NCI-H128 (cell line): ENCODE measurements at regions not wholly inside any gene's neighbourhood (a gene's known extent, or its start where the extent isn't known, plus 50 kb on each side); places are given as distances from the start of the nearest gene placed in this dataset.

Source experiments
- DNase-seq: peaks from one replicate; lab custom pipeline; 2025; ENCODE audit not compliant: unreplicated experiment; lab: John Stamatoyannopoulos, UW

DNA sequence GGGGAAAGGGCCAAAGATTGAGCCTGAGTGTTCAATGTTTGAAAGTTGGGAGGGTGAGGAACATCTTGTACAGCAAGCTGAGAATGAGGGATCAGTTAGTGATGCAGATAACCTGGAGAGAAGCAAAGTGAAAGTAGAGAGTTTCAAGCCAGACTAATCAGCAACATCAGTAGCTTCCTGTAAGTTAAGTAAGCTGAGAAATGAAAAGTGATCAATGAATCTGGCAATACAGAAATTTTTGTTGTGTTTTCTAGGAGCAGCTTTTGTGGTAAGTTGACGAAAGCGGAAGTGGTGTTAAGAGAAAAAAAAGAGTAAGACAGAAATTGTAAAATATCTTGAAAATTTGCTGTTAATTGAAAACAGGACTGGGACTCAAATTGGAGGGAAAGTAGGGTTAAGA is 855.5 kb upstream of the MAP3K7 start:
- DNase-seq = no peak

DNA sequence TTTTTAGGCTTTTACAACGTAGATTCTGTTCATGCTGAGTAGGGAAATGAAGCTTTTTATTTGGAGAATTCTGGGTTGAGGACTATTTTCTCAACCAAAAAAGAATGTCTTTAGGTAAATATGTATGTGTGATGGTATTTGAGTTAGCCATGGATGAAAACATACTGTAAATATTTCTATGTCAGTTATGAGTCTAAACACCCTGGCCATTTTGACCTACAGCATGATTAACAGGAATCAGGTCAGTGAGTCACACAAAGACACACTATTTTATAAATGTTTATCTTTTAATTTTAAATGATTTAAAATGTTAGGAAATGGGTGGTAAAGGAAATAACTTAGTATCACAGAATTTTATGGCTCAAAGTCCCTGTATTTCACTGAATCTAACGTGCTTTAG is 851.7 kb upstream of the MAP3K7 start:
- no peak for DNase-seq

DNA sequence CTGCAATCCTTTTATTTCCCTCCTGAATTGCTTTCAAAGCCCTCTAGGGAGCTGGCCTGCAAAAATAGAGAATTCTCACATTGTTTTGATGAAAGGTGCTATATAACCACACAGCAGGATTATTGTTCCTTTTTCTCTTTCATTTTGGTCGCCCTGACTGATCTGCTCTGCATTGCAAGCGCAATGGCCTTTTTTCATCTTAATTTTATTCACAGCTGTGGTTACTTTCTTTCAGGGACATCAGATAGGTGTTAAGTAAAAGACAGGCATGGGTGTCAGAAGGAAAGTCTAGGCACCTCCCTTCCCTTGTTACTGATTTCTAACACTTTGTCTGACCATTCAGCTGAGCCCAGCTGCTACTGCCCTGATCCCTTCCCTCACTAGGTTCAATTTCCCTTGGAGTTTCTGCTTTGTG is 850.5 kb upstream of the MAP3K7 start:
- no peak for DNase-seq

DNA sequence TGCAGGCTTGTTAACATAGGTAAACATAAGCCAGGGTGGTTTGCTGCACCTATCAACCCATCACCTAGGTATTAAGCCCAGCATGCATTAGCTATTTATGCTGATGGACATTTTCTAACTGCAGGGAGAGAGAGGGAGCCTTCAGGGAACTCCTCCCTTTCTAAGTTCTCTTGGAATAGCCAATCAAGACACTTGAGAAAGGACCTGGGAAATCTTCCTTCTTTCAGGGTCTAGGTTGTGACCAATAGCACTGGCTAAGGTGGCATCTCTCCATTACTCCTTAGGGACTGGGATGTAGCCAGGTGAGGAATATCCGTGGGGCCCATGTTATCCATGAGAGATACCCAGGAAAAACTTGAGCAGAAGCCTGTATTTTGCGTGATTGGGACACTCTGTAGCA is 849.6 kb upstream of the MAP3K7 start:
- DNase-seq = no peak

DNA sequence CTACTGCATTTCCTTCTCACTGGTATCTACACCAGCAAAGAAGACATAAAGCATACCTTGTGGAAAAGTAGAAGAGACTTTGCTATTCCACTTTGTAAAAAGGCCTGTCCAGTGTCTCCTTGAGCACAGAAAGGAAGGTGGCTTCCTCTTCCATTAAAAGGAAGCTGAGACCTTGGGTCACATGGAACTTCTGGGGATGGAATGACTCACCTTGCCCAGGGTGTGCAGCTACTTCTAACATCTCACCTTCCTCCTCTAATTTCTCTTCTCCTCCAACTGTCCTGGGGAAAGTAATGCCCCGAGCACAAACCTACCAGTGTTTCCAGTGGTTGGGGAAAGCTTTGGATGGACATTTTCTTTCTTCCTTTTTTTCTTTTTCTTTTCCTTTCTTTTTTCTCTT is 848.8 kb upstream of the MAP3K7 start:
- no peak for DNase-seq

DNA sequence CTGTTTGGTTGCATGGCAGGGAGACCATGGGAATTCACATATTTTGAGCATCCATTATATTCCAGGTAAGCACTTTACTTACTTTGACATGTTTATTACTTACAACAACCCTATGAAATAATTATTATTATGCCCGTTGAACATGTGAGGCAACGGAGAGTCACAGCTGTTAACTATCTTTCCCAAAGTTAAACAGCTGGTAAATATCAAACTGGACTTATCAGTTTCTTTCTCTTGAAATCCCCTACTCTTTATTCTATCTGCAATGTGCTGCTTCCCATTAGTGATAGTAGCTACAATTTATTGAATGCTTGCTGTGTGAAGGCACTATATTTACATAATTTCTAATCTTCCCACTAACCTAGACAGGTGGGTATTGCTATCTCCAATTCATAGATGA is 847.7 kb upstream of the MAP3K7 start:
- DNase-seq = no peak

DNA sequence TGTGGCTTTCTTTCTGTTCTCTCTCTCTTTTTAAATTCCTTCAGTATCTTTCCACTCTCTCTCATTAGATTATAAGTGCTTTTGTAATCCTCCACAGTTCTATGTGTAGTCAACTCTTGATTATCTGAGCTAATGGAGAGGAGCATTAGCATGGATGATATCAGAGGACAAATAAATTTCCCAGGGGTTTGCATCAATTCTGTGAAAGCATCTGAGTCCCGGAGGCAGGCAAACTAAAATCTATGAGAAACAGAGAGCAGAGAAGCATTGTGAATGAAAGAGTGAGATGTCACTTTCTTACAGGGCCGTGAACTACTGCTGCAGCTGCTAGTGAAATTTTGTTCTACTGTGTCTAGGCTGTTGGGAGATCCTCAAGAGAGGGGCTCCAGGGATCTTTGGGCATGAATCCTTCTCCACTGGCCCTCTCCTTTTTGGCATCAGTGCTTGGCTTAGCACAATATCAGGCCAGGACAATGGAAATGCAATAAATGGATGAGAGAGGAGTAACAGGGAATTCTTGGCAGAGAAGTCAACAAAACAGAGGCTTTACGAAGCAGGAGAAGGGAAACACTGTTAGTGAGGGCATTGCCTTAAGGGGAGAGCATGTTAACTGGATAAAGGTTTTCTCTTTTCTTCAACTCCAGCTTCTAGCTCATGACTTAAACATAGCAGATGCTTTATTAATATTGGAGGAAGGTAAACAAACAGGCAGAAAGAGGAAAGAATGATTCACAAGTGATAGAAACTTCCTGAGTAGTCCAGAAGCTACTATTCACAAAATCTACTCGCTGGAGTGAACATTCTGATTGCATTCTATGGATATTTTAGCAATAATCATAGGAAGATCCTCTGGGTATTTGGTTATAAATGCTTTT is 847.0 kb upstream of the MAP3K7 start:
- DNase-seq = no peak

DNA sequence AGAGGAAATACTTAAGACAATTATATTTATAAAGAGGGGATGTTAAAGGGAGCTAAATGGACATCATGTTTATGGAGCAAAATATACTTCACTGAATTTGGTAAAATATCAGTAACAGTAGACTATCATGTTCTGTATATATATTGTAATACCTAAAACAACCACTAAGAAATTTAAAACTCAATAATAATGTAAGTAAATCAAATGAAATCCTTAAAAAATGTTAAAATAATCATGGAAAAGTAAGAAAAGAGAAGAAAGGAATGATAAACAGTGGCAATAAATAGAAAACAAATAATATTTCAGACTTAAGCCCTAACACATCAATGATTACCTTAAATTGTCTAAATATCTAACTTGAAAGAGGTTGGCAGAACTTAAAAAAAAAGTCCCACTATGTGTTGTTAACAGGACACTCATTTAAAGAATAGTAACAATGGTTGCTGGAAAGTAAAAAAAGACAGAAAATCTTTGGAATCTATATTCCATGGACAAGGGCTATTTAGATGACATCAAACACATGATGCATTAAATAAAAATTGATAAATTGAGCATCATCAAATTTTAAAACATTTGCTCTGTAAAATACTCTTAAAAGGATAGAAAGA is 842.2 kb upstream of the MAP3K7 start:
- DNase-seq = no peak

DNA sequence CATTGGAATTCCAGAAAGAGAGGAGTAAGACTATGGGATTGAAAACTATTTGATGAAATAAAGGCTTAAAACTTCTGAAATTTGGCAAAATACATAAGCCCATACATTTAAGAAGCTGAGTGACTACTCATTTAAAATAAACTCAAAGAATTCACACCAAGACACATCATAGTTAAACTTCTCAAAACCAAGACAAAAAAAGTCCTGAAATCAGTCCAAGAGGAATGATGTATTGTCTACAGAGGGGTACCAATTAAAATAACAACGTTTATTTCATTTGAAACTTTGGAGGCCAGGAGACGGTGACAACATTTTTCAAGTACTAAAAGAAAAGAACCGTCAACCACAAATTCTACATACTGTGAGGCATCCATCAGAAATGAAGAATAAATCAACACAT is 841.4 kb upstream of the MAP3K7 start:
- DNase-seq = no peak

DNA sequence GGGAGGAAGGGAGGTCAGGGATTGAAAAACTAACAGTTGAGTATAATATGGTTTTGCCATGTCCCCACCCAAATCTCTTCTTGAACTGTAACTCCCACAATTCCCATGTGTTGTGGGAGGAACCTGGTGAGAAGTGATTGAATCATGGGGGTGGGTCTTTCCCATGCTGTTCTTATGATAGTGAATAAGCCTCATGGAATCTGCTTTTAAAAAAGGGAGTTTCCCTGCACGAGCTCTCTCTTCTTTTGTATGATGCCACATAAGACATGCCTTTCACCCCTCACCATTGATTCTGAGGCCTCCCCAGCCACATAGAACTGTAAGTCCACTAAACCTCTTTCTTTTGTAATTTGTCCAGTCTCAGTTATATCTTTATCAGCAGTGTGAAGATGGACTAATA is 833.4 kb upstream of the MAP3K7 start:
- no peak for DNase-seq

DNA sequence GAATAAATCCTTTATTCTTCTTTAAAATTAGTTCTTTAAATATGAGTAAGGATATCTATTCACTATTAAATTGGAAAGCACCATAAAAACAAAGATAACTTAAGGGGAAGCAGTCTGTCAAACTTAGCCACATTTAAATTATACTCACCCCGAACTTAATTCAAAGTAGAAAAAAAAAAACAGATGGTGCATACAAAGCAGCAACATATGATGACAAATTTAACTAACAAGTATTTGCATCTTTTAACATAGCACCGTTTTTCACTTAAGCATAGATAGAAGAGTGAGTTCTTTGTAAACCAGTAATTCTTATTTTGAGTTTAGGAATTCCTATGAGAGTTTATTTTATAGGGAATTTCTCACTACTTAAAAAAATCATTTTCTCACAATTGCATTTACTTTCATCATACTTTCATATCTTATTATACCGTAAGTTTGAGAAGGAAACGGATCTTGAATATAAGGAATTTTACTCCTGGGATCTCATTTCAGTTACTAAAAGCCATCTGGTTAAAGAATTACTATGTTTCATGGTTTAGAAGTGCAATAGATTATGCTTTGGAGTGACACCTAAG is 828.2 kb upstream of the MAP3K7 start:
- no peak for DNase-seq

DNA sequence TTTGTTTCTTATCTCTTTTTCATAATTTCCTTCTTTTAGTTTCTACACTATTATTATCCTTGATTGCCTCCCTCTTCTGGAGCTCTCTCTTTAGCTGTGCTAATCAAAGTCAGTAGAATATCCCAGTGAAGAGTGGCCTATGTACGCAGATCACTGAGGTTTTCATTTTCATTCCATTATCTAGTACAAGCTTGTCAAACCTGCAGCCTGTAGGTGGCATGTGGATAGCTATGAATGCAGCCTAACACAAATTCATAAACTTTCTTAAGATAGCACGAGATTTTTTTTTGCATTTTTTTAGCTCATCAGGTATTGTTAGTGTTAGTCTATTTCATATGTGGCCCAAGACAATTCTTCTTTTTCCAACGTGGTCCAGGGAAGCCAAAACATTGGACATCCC is 825.7 kb upstream of the MAP3K7 start:
- DNase-seq = no peak

DNA sequence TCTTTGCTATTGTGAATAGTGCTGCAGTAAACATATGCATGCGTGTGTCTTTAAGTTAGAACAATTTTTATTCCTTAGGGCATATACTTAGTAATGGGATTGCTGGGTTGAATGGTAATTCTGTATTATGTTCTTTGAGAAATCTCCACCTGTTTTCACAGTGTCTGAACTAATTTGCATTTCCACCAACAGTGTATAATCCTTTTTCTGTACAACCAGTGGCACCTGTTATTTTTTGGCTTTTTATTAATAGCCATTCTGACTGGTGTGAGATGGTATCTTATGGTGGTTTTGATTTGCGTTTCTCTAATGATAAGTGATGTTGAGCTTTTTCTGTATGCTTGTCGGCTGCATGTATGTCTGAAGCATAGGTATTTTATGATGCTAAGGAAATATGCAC is 820.8 kb upstream of the MAP3K7 start:
- DNase-seq = no peak

DNA sequence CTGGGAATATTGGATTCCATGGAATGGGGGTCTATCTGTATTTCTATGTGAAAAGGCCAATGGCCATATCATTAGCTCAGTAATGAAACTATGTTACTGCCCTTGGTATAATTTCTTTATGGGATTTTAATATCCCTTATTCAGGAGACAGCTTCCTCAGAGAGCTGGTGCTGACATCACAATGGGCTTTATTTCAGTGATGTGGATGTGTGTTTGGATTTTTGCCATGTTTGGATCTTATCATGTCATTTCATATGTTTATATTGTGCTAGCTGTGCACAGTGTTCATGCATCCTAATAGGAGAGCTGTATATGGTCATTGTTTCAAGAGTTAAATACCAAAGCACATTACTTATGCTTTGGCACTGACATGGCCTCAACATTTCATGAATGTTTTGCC is 806.1 kb upstream of the MAP3K7 start:
- DNase-seq = no peak

DNA sequence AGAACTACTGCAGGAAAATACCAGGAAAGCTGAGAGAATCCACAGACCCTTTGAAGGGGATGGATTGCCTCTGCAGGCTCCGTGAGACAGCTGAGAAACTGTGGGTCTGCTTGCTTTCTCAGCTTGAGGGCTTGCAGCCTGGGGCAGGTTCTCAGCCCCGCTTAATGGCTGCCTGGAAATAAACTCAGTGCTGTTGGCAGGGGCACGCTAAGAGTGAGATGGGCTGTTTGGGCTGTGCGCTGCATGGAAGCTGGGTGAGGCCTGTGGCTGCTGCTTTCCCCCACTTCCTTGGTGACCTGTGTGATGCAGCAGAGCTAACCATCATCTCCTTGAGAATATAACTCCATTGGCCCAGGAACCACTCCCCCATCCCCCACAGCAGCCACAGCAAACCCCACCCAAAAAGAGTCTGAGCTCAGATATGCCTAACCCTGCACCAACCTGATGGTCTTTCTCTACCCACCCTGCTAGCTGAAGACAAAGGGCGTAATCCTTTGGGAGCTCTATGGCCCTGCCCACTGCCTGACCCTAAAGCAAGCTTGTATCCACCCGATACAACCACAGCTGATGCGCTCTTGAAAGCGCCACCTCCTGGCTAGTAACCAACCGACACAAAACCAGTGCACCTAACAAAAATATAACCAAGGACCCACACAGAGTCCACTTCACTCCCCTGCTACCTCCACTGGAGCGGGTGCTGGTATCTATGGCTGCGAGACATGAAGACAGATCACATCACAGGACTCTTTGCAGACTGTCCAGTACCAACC is 800.6 kb upstream of the MAP3K7 start:
- DNase-seq = no peak

DNA sequence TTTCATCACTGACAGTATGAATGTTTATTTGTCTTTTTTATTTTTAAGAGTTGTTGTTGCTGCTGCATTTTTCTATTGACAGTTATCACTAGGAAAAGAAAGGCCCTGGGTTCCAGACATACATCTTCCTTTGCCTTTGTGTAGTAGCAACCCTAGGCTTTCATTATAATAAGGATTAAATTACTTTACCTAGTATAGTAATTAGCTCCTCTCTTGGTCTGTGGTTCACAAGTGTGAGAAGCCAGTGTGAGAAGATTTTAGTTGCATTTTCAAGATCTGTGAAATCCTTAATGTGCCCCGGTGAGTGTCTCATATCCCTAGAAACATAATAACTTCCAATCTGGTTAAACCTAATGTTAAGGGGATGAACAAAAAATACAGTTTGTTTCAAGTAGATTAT is 799.3 kb upstream of the MAP3K7 start:
- no peak for DNase-seq

DNA sequence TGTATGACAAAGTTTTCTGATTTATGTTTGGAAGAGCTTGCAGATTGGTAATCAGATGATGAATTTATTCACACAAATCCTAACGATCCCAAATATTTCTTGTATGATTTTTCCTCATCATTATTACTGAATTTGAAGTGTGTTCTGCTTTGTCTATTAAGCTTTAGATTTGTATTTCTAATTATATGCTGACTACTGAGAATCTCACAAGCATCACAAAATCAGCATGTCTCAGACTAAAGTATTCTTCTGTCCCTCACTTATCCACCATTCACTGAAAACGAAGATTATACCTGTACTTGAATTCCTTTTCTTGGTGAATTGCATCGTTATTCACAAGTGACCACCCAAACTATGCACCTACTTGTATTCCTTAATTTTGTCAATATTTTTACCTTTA is 796.3 kb upstream of the MAP3K7 start:
- DNase-seq = no peak

DNA sequence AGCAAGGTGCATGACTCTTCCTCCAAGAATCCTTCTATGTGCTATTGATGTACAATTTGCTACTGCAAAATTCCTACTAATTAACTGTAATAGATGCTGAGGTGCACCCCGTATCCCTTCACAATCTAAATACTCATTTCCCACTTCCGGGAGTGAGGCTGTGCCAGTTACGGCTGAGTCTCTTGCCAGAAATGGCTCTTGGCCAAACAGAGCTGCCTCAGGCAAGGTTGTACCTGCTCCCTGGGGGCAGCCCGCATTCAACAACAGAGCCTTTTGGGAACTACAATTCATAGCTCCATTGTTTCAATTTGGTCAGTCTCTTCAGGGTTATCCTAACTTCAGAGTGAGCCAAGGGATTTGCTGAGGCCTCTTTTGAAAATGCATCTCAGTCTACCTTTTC is 789.8 kb upstream of the MAP3K7 start:
- peak; percentile 62 for DNase-seq

DNA sequence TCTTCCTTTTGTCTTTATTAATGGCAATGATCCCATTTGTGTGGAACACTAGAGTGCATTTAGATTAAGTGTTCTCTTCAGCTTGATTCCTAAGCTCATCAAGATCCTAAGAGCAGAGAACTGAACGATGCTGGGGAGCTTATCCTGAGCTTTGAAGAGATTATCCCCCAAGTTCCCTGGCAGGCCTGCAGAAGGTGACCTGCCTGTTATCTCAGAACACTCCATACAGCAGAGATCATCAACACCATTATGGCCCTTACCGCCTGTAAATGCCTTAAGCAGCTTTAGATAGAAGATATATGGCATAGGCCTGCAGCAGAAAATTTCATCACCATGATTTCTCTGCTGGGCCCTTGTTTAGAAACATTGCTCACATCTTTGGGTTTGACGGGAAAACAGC is 779.9 kb upstream of the MAP3K7 start:
- DNase-seq = no peak

DNA sequence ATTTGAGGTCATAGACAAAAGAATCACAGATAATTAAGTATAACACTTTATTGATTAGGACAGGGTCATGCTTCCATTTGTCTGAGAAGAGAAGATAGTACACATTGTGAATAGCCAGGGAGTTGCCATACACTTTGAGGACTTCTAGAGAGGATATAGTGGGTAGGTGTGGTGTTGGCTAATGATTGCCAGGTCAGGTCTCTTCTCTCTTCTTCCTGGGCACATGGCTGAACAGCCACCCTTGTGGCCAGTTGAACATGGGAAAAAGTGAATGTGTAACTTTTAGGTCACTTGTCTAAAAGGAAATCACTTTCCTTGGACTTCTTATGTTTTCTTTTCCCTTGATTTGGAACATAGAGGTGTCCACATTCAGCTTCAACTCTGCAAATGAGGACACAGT is 772.1 kb upstream of the MAP3K7 start:
- no peak for DNase-seq

DNA sequence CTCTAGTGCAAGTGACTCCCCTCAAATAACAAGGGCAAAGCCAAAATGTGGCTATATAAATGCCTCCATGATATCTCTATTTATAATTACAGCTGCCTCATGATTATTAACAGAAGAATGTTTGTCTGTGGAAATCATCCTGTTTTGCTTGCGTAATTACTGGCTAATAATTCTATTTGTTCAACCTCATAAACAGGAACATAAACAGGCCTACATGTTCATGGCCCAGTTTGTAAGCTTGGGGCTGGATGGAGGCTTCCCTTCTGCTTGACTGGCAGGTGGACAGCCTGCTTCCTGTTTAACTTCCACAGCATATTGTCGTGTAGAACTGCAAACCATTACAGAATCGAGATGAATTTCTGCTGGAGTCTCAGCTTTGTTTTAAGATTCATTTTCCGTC is 766.0 kb upstream of the MAP3K7 start:
- no peak for DNase-seq

DNA sequence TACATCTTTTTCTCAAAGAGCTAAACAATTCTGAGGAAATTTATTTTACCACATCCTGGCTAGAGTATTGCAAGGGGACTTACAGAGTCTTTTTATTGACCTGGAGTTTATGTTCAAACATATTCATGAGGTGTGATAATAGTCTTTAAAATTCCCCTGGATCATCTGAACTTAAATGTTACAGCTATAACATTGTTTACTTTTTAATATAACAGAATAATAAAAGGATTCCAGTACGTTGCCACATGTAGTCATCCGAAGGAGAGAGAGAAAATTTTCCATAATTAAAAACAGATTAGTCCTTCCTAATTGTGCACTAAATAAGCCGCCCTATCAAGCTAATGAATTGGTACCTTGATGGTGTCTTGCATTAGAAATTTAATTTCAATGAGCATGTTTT is 765.4 kb upstream of the MAP3K7 start:
- no peak for DNase-seq
